ENCODE measurements at regions not wholly inside any gene's neighbourhood (a gene's known extent, or its start where the extent isn't known, plus 50 kb on each side); places are given as distances from the start of the nearest gene placed in this dataset.

- H3K27ac ChIP-seq: no peak overlapping the region
- DNase-seq: no peak
- no peaks in the 10 kb centered on the region for H3K36me3 ChIP-seq
- no peak overlapping the region for H3K4me3 ChIP-seq
- no peak for ATAC-seq
- no peaks in the 10 kb centered on the region for H3K9me3 ChIP-seq
- no peaks in the 10 kb centered on the region for H3K27me3 ChIP-seq (ENCODE audit: low read depth)
- H3K4me1 ChIP-seq: no peaks in the 10 kb centered on the region
- TF ChIP-seq, protein P1, sequence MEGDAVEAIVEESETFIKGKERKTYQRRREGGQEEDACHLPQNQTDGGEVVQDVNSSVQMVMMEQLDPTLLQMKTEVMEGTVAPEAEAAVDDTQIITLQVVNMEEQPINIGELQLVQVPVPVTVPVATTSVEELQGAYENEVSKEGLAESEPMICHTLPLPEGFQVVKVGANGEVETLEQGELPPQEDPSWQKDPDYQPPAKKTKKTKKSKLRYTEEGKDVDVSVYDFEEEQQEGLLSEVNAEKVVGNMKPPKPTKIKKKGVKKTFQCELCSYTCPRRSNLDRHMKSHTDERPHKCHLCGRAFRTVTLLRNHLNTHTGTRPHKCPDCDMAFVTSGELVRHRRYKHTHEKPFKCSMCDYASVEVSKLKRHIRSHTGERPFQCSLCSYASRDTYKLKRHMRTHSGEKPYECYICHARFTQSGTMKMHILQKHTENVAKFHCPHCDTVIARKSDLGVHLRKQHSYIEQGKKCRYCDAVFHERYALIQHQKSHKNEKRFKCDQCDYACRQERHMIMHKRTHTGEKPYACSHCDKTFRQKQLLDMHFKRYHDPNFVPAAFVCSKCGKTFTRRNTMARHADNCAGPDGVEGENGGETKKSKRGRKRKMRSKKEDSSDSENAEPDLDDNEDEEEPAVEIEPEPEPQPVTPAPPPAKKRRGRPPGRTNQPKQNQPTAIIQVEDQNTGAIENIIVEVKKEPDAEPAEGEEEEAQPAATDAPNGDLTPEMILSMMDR (IDR thresholded peaks at IDR 0.05): no peak
- intact Hi-C loops (cut with DNase I): no loop called here
These were observed 189.7 kb downstream of the BCAT1 start for GRCh38 chr12:24759155-24759554.

DNA sequence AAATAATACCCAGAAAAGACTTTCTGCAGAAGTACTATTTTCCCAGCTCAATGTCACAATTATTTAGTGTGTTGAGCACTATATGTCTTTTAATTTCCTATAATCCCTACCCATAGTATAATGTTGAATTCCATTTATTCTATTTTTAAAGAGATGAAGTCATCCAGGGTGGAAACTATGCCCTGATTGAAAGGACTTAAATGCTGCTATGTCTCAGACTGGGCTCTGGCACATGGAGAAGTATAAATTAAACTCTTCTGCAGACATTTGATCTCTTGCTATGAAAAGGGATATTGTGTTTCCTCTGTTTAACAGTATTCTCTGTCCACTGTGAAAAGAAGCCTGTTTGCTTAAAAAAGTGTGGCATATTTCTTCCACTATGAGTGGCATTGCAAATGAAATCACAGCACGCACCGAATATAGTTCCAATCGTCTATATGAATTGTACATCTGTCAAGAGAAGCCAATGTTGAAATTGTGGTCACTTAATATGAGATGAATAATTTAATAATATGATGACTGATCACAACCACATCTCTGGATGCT lies 192.3 kb downstream of the BCAT1 start:
- intact Hi-C loops (cut with DNase I): no loop called here
- no peak for DNase-seq

GRCh38 chr12:24754690-24755638 lies 193.9 kb downstream of the BCAT1 start:
- TF ChIP-seq, protein P1 (IDR thresholded peaks at IDR 0.05): no peak
- DNase-seq (no peak), ATAC-seq (peak; percentile 94 to 96)

More for the DNA sequence above, 192.3 kb downstream of the BCAT1 start:
- H3K36me3 ChIP-seq: no peaks in the 10 kb centered on the region
- H3K27me3 ChIP-seq (ENCODE audit: low read depth): no peaks in the 10 kb centered on the region
- no peaks in the 10 kb centered on the region for H3K9me3 ChIP-seq
- H3K27ac ChIP-seq: no peak overlapping the region
- no peaks in the 10 kb centered on the region for H3K4me1 ChIP-seq
- no peak overlapping the region for H3K4me3 ChIP-seq
- ATAC-seq: no peak
- TF ChIP-seq, protein P1 (IDR thresholded peaks at IDR 0.05): no peak

GRCh38 chr12:24752763-24753462 lies 196.0 kb downstream of the BCAT1 start:
- H3K36me3 ChIP-seq: no peaks in the 10 kb centered on the region
- H3K27ac ChIP-seq: no peak overlapping the region
- DNase-seq (no peak), ATAC-seq (no peak)
- no peak overlapping the region for H3K4me3 ChIP-seq
- no peaks in the 10 kb centered on the region for H3K4me1 ChIP-seq
- H3K9me3 ChIP-seq: no peaks in the 10 kb centered on the region
- H3K27me3 ChIP-seq (ENCODE audit: low read depth): no peaks in the 10 kb centered on the region
- TF ChIP-seq, protein P1 (IDR thresholded peaks at IDR 0.05): no peak
- intact Hi-C loops (cut with DNase I): no loop called here

More at GRCh38 chr12:24754690-24755638, 193.9 kb downstream of the BCAT1 start:
- Histone ChIP-seq H3K27me3 (ENCODE audit: low read depth) (no peaks in the 10 kb centered on the region), H3K4me3 (no peak overlapping the region), H3K4me1 (no peaks in the 10 kb centered on the region), H3K27ac (peak overlapping the region; percentile 57), H3K36me3 (no peaks in the 10 kb centered on the region), H3K9me3 (no peaks in the 10 kb centered on the region)
- intact Hi-C loops (cut with DNase I): no loop called here

DNA sequence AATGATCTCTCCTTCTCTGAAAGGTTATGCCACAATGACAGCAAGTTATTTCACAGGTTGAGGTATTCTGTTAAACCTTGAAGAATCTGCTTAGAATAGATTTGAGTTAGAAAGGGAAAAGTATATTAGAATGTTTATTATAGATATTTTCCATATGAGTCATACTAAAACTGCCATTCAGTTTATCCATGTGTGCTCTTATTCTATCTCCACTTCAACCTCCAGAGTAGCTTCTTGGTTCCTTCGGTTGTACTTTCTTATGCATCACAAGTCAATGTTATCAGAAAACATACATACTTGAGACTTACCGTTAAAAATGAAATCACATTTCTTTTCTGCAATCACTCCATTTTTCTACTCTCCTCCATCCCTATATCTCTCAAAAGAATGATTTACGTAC lies 197.7 kb downstream of the BCAT1 start:
- no peak overlapping the region for H3K4me3 ChIP-seq
- H3K27ac ChIP-seq: no peak overlapping the region
- TF ChIP-seq, protein P1 (IDR thresholded peaks at IDR 0.05): no peak
- no peaks in the 10 kb centered on the region for H3K9me3 ChIP-seq
- intact Hi-C loops (cut with DNase I): no loop called here
- DNase-seq (no peak), ATAC-seq (no peak)
- no peaks in the 10 kb centered on the region for H3K4me1 ChIP-seq
- H3K36me3 ChIP-seq: no peaks in the 10 kb centered on the region
- no peaks in the 10 kb centered on the region for H3K27me3 ChIP-seq (ENCODE audit: low read depth)

Measured in lower lobe of right lung (tissue), 2 donors.